Stomach (tissue), 4 donors: ENCODE measurements at regions not wholly inside any gene's neighbourhood (a gene's known extent, or its start where the extent isn't known, plus 50 kb on each side); places are given as distances from the start of the nearest gene placed in this dataset.

Source experiments
- POLR2A ChIP-seq, 4 donors: fragments of 450-650 bp; IDR thresholded peaks; one replicate each; pipeline ENCODE4 v1.6.1; 2016; ENCODE audit warnings: antibody characterized with exemption in 4 of 4, control low read depth in 2 of 4, mild to moderate bottlenecking in 1 of 4, moderate library complexity in 1 of 4
- POLR2AphosphoS5 ChIP-seq, 3 donors: sonication (generic); formaldehyde crosslinking; IDR thresholded peaks; one replicate each; pipeline ENCODE4 v1.6.1; 2016; ENCODE audit warnings: antibody characterized with exemption in 3 of 3
- TF ChIP-seq, protein P1 (sequence below), 7 experiments: fragments of 450-650 bp in 4 of 7; fragments of 200-600 bp in 3 of 7; sonication (generic) in 3 of 7; IDR thresholded peaks; one replicate each; pipeline ENCODE4 v1.5.1; 2016 to 2019; ENCODE audit warnings: antibody characterized with exemption in 7 of 7, control low read depth in 2 of 7, mild to moderate bottlenecking in 1 of 7

DNA sequence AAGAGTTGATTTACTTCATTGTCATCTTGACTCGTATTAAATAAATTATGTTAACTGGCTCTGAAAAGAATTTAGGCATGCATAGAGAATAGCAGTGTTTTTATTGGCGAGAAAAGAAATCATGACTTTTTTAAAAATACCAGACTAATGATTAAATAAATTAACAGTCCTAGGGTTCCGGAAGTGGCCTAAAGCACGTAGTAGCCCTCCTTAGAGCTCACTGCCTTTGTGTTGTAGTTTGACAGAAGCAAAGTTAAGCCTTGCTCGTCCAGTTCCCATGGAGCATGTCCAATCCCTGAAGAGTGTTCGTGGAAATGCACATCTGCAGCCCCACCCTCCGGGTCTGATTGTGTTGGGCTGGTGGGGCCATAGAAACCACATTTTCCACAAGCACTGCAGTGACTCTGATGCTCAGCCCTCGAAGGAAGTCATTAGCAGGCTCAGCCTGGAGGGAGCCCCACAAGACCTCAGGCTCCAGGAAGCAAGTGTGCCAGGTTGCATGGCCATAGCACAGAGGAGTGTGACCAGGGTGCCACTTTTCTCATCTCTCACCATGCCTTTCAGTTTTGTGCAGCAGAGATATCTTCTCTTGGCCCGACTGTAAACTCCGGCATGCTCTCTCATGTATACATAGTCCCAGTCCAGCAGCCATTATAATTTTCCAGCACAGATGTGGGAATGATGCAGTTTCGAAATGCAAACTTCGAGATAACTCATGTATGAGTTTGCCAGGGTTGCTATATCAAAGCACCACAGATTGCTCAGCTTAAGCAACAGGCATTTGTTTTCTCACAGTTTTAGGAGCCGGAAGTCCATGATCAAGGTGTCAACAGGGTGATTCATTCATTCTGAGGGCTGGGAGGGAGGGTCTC is 188.6 kb upstream of the SH3BP4 start:
- TF ChIP-seq, protein P1, sequence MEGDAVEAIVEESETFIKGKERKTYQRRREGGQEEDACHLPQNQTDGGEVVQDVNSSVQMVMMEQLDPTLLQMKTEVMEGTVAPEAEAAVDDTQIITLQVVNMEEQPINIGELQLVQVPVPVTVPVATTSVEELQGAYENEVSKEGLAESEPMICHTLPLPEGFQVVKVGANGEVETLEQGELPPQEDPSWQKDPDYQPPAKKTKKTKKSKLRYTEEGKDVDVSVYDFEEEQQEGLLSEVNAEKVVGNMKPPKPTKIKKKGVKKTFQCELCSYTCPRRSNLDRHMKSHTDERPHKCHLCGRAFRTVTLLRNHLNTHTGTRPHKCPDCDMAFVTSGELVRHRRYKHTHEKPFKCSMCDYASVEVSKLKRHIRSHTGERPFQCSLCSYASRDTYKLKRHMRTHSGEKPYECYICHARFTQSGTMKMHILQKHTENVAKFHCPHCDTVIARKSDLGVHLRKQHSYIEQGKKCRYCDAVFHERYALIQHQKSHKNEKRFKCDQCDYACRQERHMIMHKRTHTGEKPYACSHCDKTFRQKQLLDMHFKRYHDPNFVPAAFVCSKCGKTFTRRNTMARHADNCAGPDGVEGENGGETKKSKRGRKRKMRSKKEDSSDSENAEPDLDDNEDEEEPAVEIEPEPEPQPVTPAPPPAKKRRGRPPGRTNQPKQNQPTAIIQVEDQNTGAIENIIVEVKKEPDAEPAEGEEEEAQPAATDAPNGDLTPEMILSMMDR (IDR thresholded peaks at IDR 0.05): no peak
- TF ChIP-seq POLR2AphosphoS5 (IDR thresholded peaks at IDR 0.05) (no peak), POLR2A (IDR thresholded peaks at IDR 0.05) (no peak)
